RWPE1 (cell line): ENCODE measurements at regions not wholly inside any gene's neighbourhood (a gene's known extent, or its start where the extent isn't known, plus 50 kb on each side); places are given as distances from the start of the nearest gene placed in this dataset.

ENCODE experiments used
- CTCF ChIA-PET: fragments of 350-600 bp; sonication (Branson Sonifier 250); formaldehyde crosslinking; extraction: SDS; loops from one replicate; lab custom pipeline; 2021; lab: Yijun Ruan, JAX
- POLR2A ChIA-PET: fragments of 400-600 bp; formaldehyde crosslinking; extraction: SDS; loops from one replicate; lab custom pipeline; 2020; ENCODE audit warnings: antibody characterized with exemption; ENCODE audit not compliant: low non-redundant PET; lab: Yijun Ruan, JAX
- DNase-seq: peaks from one replicate; pipeline ENCODE4 v3.0.0; 2012; ENCODE audit warnings: low spot score
- H3K27ac ChIP-seq: fragments of 450-650 bp; 2 replicates; pipeline ENCODE4 v1.5.1; 2017
- TF ChIP-seq, protein P1 (sequence below): fragments of 450-650 bp; conservative IDR thresholded peaks from 2 replicates; pipeline ENCODE4 v1.5.1; 2017; ENCODE audit warnings: low read depth, mild to moderate bottlenecking

- TF ChIP-seq, protein P1, sequence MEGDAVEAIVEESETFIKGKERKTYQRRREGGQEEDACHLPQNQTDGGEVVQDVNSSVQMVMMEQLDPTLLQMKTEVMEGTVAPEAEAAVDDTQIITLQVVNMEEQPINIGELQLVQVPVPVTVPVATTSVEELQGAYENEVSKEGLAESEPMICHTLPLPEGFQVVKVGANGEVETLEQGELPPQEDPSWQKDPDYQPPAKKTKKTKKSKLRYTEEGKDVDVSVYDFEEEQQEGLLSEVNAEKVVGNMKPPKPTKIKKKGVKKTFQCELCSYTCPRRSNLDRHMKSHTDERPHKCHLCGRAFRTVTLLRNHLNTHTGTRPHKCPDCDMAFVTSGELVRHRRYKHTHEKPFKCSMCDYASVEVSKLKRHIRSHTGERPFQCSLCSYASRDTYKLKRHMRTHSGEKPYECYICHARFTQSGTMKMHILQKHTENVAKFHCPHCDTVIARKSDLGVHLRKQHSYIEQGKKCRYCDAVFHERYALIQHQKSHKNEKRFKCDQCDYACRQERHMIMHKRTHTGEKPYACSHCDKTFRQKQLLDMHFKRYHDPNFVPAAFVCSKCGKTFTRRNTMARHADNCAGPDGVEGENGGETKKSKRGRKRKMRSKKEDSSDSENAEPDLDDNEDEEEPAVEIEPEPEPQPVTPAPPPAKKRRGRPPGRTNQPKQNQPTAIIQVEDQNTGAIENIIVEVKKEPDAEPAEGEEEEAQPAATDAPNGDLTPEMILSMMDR, result no peak
- CTCF ChIA-PET, result interaction anchor here (0.7 kb wide), 1 partner anchor 378 kb away, joined by 3 read pairs; no protein-coding TSS in a partner anchor
- POLR2A ChIA-PET, result no interaction called here
- DNase-seq, result no peak
- H3K27ac ChIP-seq, result no peak overlapping the region
These were observed 154.7 kb upstream of the PDE10A start for GRCh38 chr6:165817771-165818170.

DNA sequence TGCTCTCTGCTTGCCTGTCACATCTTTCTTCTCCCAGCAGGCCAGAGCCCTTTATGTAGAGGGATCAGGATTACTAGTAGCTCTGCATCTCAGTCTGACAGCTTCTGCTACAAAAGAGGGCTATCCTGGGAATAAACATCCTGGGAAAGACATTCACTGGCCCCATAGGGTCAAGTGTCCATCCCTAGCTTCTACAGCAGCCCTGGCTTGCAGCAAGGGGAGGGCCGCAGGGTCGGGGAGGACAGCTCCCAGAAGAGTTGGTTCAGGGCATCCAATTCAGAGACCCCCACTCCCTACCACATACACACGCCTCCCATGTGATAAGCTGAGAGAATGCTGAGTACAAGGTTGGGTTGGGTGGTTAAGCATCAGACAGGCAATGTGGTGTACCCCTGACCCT is 154.1 kb upstream of the PDE10A start:
- TF ChIP-seq, protein P1, result no peak
- DNase-seq, result no peak
- ChIA-PET CTCF (no interaction called here), POLR2A (no interaction called here)
- H3K27ac ChIP-seq, result no peak overlapping the region

- no peak for DNase-seq
- TF ChIP-seq, protein P1, result no peak
- ChIA-PET POLR2A (no interaction called here), CTCF (no interaction called here)
- H3K27ac ChIP-seq, result no peak overlapping the region
These were observed 151.6 kb upstream of the PDE10A start for GRCh38 chr6:165814679-165815078.

DNA sequence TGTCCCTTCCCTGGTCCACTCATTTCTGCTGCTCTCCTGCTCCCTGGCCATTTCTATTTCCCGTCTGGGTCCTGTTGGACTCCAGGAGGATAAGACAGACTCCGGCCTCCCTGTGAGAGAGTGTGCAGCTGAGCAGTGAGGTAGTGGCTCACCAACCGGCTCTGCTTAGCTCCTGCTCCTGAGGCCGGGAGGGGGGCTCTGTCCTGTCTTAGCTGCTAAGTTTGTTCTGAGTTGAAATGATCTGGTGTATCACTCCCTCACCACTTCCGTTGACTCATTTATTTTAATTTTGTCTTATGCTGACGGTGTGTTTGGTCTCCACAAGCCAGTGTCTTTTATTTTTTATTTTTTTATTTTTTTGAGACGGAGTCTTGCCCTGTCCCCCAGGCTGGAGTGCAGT is 148.5 kb upstream of the PDE10A start:
- CTCF ChIA-PET, result interaction anchor here (0.7 kb wide), 1 partner anchor 14 kb away, joined by 3 read pairs; no protein-coding TSS in a partner anchor
- no peak overlapping the region for H3K27ac ChIP-seq
- no peak for DNase-seq
- POLR2A ChIA-PET, result no interaction called here
- TF ChIP-seq, protein P1, result no peak

GRCh38 chr6:165808021-165808420 is 145.0 kb upstream of the PDE10A start:
- CTCF ChIA-PET, result no interaction called here
- TF ChIP-seq, protein P1, result no peak
- POLR2A ChIA-PET, result no interaction called here
- no peak for DNase-seq
- H3K27ac ChIP-seq, result no peak overlapping the region

- DNase-seq, result no peak
- no peak overlapping the region for H3K27ac ChIP-seq
- TF ChIP-seq, protein P1, result no peak
- ChIA-PET CTCF (interaction anchor here (1.1 kb wide), 1 partner anchor 367 kb away, joined by 3 read pairs; no protein-coding TSS in a partner anchor), POLR2A (no interaction called here)
These were observed 144.4 kb upstream of the PDE10A start for GRCh38 chr6:165807249-165807960.
